ENCODE measurements at regions not wholly inside any gene's neighbourhood (a gene's known extent, or its start where the extent isn't known, plus 50 kb on each side); places are given as distances from the start of the nearest gene placed in this dataset.

GRCh38 chr4:62927574-62927973 is 1481.7 kb downstream of the TECRL start:
- DNase-seq (ENCODE audit: low read depth): no peak
- H3K4me3 ChIP-seq (ENCODE audit: low read depth, low read length): no peak overlapping the region
- no peak for TF ChIP-seq CTCF (IDR thresholded peaks at IDR 0.05; ENCODE audit: insufficient read depth, low read depth, low read length)

GRCh38 chr4:62923783-62924182 is 1485.5 kb downstream of the TECRL start:
- no peak for DNase-seq (ENCODE audit: low read depth)
- no peak for TF ChIP-seq CTCF (IDR thresholded peaks at IDR 0.05; ENCODE audit: insufficient read depth, low read depth, low read length)
- no peak overlapping the region for H3K4me3 ChIP-seq (ENCODE audit: low read depth, low read length)

GRCh38 chr4:62917649-62918048 is 1491.6 kb downstream of the TECRL start:
- H3K4me3 ChIP-seq (ENCODE audit: low read depth, low read length): no peak overlapping the region
- no peak for TF ChIP-seq CTCF (IDR thresholded peaks at IDR 0.05; ENCODE audit: insufficient read depth, low read depth, low read length)

GRCh38 chr4:62914758-62915157 is 1494.5 kb downstream of the TECRL start:
- DNase-seq (ENCODE audit: low read depth): no peak
- TF ChIP-seq CTCF (IDR thresholded peaks at IDR 0.05; ENCODE audit: insufficient read depth, low read depth, low read length): no peak
- H3K4me3 ChIP-seq (ENCODE audit: low read depth, low read length): no peak overlapping the region

More at GRCh38 chr4:62917649-62918048, 1491.6 kb downstream of the TECRL start:
- no peak for DNase-seq (ENCODE audit: low read depth)

- no peak for DNase-seq (ENCODE audit: low read depth)
- TF ChIP-seq CTCF (IDR thresholded peaks at IDR 0.05; ENCODE audit: insufficient read depth, low read depth, low read length): no peak
- no peak overlapping the region for H3K4me3 ChIP-seq (ENCODE audit: low read depth, low read length)
These were observed 1496.2 kb downstream of the TECRL start for GRCh38 chr4:62913065-62913464.

GRCh38 chr4:62912531-62912930 is 1496.7 kb downstream of the TECRL start:
- no peak for TF ChIP-seq CTCF (IDR thresholded peaks at IDR 0.05; ENCODE audit: insufficient read depth, low read depth, low read length)
- no peak for DNase-seq (ENCODE audit: low read depth)
- no peak overlapping the region for H3K4me3 ChIP-seq (ENCODE audit: low read depth, low read length)

- TF ChIP-seq CTCF (IDR thresholded peaks at IDR 0.05; ENCODE audit: insufficient read depth, low read depth, low read length): no peak
- H3K4me3 ChIP-seq (ENCODE audit: low read depth, low read length): no peak overlapping the region
- no peak for DNase-seq (ENCODE audit: low read depth)
These were observed 1500.0 kb downstream of the TECRL start for GRCh38 chr4:62909238-62909637.
